Endothelial cell of umbilical vein (primary cell): ENCODE measurements at regions not wholly inside any gene's neighbourhood (a gene's known extent, or its start where the extent isn't known, plus 50 kb on each side); places are given as distances from the start of the nearest gene placed in this dataset.

Source experiments
- BruUV-seq: library from RNA; stranded (reverse); fragments of 400-500 nt; replicated peaks from 2 replicates; lab custom pipeline; 2021; lab: Mats Ljungman, UMichigan
- CTCF ChIA-PET: fragments of 300-600, 350-600 bp; sonication (Branson Sonifier 250); formaldehyde crosslinking; loops from one replicate; lab custom pipeline; 2021; ENCODE audit warnings: antibody characterized with exemption, inconsistent platforms; lab: Charles Lee
- POLR2A ChIA-PET: fragments of 300-600, 350-600 bp; sonication (Branson Sonifier 250); formaldehyde crosslinking; loops from one replicate; lab custom pipeline; 2021; ENCODE audit warnings: antibody characterized with exemption, inconsistent platforms; lab: Charles Lee
- DNase-seq: peaks from one replicate; pipeline ENCODE4 v3.0.0-alpha.2; 2011; ENCODE audit warnings: low read depth, low spot score
- FAIRE-seq: peaks from 2 replicates; lab custom pipeline; 2011; peaks lifted over from hg19 to GRCh38; lab: Jason Lieb, UNC
- H2AFZ ChIP-seq: 2 replicates; pipeline ENCODE4 v1.6.0; 2012; ENCODE audit warnings: low read depth, low read length, control low read depth, inconsistent platforms
- H3K27ac ChIP-seq: 2 replicates; pipeline ENCODE4 v1.5.1; 2011; ENCODE audit warnings: low read depth, mild to moderate bottlenecking, control low read depth, low read length, moderate library complexity; ENCODE audit not compliant: insufficient read depth
- H3K27me3 ChIP-seq, 2 experiments: 2 replicates each; pipeline versions ENCODE4 v1.6.0 to v1.6.1; 2011; ENCODE audit warnings: low read length in 2 of 2, mixed read lengths in 1 of 2; ENCODE audit not compliant: control insufficient read depth in 2 of 2, insufficient read depth in 2 of 2
- H3K36me3 ChIP-seq, 2 experiments: 2 replicates in 1 of 2; 3 replicates in 1 of 2; pipeline ENCODE4 v1.5.1; 2011; ENCODE audit warnings: low read length in 2 of 2, mild to moderate bottlenecking in 1 of 2, moderate library complexity in 1 of 2; ENCODE audit not compliant: control insufficient read depth in 2 of 2, insufficient read depth in 2 of 2; ENCODE audit errors: extremely low read depth in 1 of 2
- H3K4me1 ChIP-seq: 3 replicates; pipeline ENCODE4 v1.5.1; 2011; ENCODE audit warnings: mild to moderate bottlenecking, low read length; ENCODE audit not compliant: control insufficient read depth, insufficient read depth; ENCODE audit errors: extremely low read depth
- H3K4me2 ChIP-seq: 2 replicates; pipeline ENCODE4 v1.6.1; 2011; ENCODE audit warnings: low read length, control low read depth, mixed read lengths; ENCODE audit not compliant: insufficient read depth
- H3K4me3 ChIP-seq, 3 experiments: fragments of 200-600 bp in 1 of 3; sonication (generic), shearing (Covaris generic) in 1 of 3; replicated peaks in 1 of 3; 2 replicates each; pipeline ENCODE4 v1.5.1; 2011 to 2016; ENCODE audit warnings: control low read depth in 3 of 3, low read length in 3 of 3, mild to moderate bottlenecking in 2 of 3, inconsistent platforms in 1 of 3, low read depth in 1 of 3, moderate library complexity in 1 of 3; ENCODE audit not compliant: insufficient read depth in 1 of 3
- H3K79me2 ChIP-seq: 2 replicates; pipeline ENCODE4 v1.6.0; 2012; ENCODE audit warnings: low read length, inconsistent platforms; ENCODE audit not compliant: control insufficient read depth, insufficient read depth
- H3K9ac ChIP-seq: replicated peaks from 2 replicates; pipeline ENCODE3; 2011; ENCODE audit warnings: low read length, control low read depth; ENCODE audit not compliant: insufficient read depth; ENCODE audit errors: extremely low read depth
- H3K9me1 ChIP-seq: replicated peaks from 3 replicates; pipeline ENCODE4 v1.6.0; 2011; ENCODE audit warnings: mild to moderate bottlenecking, low read length; ENCODE audit not compliant: control insufficient read depth, insufficient read depth; ENCODE audit errors: extremely low read depth
- H3K9me3 ChIP-seq: replicated peaks from 2 replicates; pipeline ENCODE4 v1.5.1; 2012; ENCODE audit warnings: low read length, inconsistent platforms; ENCODE audit not compliant: control insufficient read depth, insufficient read depth
- H4K20me1 ChIP-seq: replicated peaks from 2 replicates; pipeline ENCODE3; 2011; ENCODE audit warnings: mild to moderate bottlenecking, low read length; ENCODE audit not compliant: control insufficient read depth, insufficient read depth; ENCODE audit errors: extremely low read depth
- EZH2 ChIP-seq: IDR thresholded peaks from 2 replicates; pipeline ENCODE4 v1.6.1; 2012; ENCODE audit warnings: borderline replicate concordance, low read depth, mild to moderate bottlenecking, moderate library complexity, low read length, inconsistent platforms; ENCODE audit not compliant: severe bottlenecking
- FOS ChIP-seq: IDR thresholded peaks from 2 replicates; pipeline ENCODE4 v1.6.1; 2011; ENCODE audit warnings: mild to moderate bottlenecking, low read length, moderate library complexity, borderline replicate concordance; ENCODE audit not compliant: insufficient read depth
- GATA2 ChIP-seq: IDR thresholded peaks from 2 replicates; pipeline ENCODE4 v1.7.0; 2011; ENCODE audit warnings: low read depth, mild to moderate bottlenecking, moderate library complexity, mixed read lengths, low read length; ENCODE audit not compliant: insufficient read length, insufficient read depth
- JUN ChIP-seq: IDR thresholded peaks from 2 replicates; pipeline ENCODE4 v1.6.1; 2011; ENCODE audit warnings: borderline replicate concordance, low read depth; ENCODE audit not compliant: insufficient read length, insufficient read depth
- MYC ChIP-seq: IDR thresholded peaks from one replicate; pipeline ENCODE4 v1.6.1; 2011; ENCODE audit warnings: mild to moderate bottlenecking, low read depth, low read length
- POLR2A ChIP-seq: IDR thresholded peaks from 2 replicates; pipeline ENCODE4 v1.6.1; 2012; ENCODE audit warnings: low read depth, mild to moderate bottlenecking, control low read depth, low read length
- POLR2AphosphoS5 ChIP-seq: IDR thresholded peaks from 2 replicates; pipeline ENCODE4 v1.6.1; 2012; ENCODE audit warnings: low read depth, mild to moderate bottlenecking, control low read depth, low read length, moderate library complexity; ENCODE audit not compliant: insufficient read depth
- dilution Hi-C: fragments of 300-500 bp; cut with MboI; formaldehyde crosslinking; loops from one replicate; pipeline ENCODE4 v1.15.0; 2019; ENCODE audit warnings: low sequenced_read_pairs; ENCODE audit not compliant: extremely low pct_ligation_motif_present
- intact Hi-C: fragments of 100-400 bp; cut with micrococcal nuclease; formaldehyde crosslinking; loops from one replicate; pipeline ENCODE4 v1.10.0; 2022
- TF ChIP-seq, protein P1 (sequence below): IDR thresholded peaks from 2 replicates; pipeline ENCODE4 v1.6.1; 2011; ENCODE audit not compliant: insufficient read depth, insufficient read length
- TF ChIP-seq, protein P2 (sequence below), 2 donors: IDR thresholded peaks; 1 replicate in 1 of 2; 2 replicates in 1 of 2; pipeline ENCODE4 v1.5.1; 2011; ENCODE audit warnings: low read length in 2 of 2, mild to moderate bottlenecking in 2 of 2, moderate library complexity in 2 of 2, control low read depth in 1 of 2, inconsistent platforms in 1 of 2, low read depth in 1 of 2; ENCODE audit not compliant: insufficient read depth in 1 of 2; ENCODE audit errors: extremely low read depth in 1 of 2

DNA sequence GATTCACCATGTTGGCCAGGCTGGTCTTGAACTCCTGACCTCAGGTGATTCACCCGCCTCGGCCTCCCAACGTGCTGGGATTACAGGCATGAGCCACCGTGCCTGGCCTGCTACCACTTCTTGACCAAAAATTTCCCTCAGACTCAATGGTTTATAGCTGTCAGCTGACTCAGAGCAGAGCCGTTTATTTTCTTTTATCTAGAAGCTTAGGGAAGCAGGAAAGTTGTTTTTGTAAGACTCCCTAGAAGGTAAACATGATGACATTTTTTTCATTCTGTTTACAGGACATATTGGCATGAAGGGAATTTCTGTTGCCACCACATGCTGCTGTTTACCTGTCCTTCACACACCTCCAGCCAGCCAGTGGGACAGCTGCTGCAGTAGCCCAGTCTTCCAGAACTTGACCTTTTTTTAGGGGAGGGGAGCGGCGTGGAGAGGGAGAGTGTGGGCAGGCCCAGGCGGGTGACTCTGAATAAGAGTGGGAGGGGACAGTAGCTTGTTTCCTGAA, 56.1 kb upstream of the PTPRJ start:
- H3K9me3 ChIP-seq, result no peaks in the 10 kb centered on the region
- no peaks in the 10 kb centered on the region for H3K27me3 ChIP-seq
- BruUV-seq, result no TSS peak
- dilution Hi-C loops (no loop called here), intact Hi-C loops (no loop called here)
- no peaks in the 10 kb centered on the region for H4K20me1 ChIP-seq
- ChIA-PET POLR2A (no interaction called here), CTCF (interaction anchor here (0.6 to 1.8 kb wide), 6 partner anchors 10 to 188 kb away, joined by 3 to 17 read pairs (median 4); no protein-coding TSS in a partner anchor)
- no peaks in the 10 kb centered on the region for H3K79me2 ChIP-seq
- FAIRE-seq (peak; percentile 66), DNase-seq (peak; percentile 35)
- H2AFZ ChIP-seq, result peak overlapping the region; percentile 86
- no peaks in the 10 kb centered on the region for H3K36me3 ChIP-seq
- no peak overlapping the region for H3K4me3 ChIP-seq
- H3K9ac ChIP-seq, result no peak overlapping the region
- peaks cover 6% of the 10 kb centered on the region for H3K4me1 ChIP-seq
- no peak overlapping the region for H3K27ac ChIP-seq
- H3K9me1 ChIP-seq, result no peaks in the 10 kb centered on the region
- TF ChIP-seq, protein P1, sequence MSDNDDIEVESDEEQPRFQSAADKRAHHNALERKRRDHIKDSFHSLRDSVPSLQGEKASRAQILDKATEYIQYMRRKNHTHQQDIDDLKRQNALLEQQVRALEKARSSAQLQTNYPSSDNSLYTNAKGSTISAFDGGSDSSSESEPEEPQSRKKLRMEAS, result no peak
- no peak overlapping the region for H3K4me2 ChIP-seq

DNA sequence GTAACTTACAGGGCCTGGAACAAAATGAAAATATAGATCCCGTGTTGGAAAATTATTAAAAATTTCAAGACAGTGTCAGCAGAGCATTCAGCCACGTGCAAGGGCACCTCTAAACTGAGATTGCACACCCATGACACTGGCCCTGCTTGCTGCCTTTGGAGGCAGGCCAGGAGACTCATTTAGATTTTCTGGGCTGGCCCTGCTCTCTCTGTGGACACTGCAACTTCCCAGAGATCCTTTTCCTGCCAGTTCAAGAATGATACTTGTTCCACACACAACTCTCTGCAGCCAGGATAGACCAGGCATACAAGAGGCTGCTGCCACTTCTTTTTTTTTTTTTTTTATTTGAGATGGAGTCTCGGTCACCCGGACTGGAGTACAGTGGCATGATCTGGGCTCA, 56.7 kb upstream of the PTPRJ start:
- intact Hi-C loops, result no loop called here
- Histone ChIP-seq H2AFZ (no peak overlapping the region), H3K9me1 (no peaks in the 10 kb centered on the region), H4K20me1 (no peaks in the 10 kb centered on the region), H3K9ac (no peak overlapping the region), H3K4me2 (no peak overlapping the region), H3K9me3 (no peaks in the 10 kb centered on the region), H3K27me3 (no peaks in the 10 kb centered on the region), H3K36me3 (no peaks in the 10 kb centered on the region), H3K27ac (no peak overlapping the region), H3K79me2 (no peaks in the 10 kb centered on the region), H3K4me3 (no peak overlapping the region), H3K4me1 (peaks cover 11% of the 10 kb centered on the region)
- dilution Hi-C loops, result no loop called here
- TF ChIP-seq, protein P1, result no peak
- TF ChIP-seq EZH2, result no peak
- TF ChIP-seq FOS, result no peak
- TF ChIP-seq POLR2A, result no peak
- TF ChIP-seq, protein P2, sequence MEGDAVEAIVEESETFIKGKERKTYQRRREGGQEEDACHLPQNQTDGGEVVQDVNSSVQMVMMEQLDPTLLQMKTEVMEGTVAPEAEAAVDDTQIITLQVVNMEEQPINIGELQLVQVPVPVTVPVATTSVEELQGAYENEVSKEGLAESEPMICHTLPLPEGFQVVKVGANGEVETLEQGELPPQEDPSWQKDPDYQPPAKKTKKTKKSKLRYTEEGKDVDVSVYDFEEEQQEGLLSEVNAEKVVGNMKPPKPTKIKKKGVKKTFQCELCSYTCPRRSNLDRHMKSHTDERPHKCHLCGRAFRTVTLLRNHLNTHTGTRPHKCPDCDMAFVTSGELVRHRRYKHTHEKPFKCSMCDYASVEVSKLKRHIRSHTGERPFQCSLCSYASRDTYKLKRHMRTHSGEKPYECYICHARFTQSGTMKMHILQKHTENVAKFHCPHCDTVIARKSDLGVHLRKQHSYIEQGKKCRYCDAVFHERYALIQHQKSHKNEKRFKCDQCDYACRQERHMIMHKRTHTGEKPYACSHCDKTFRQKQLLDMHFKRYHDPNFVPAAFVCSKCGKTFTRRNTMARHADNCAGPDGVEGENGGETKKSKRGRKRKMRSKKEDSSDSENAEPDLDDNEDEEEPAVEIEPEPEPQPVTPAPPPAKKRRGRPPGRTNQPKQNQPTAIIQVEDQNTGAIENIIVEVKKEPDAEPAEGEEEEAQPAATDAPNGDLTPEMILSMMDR (IDR thresholded peaks at IDR 0.05; ENCODE audit: extremely low read depth in 1 of 2, insufficient read depth in 1 of 2, low read depth in 1 of 2, low read length in 2 of 2), result no peak
- no peak for TF ChIP-seq POLR2AphosphoS5
- TF ChIP-seq GATA2, result no peak
- TF ChIP-seq JUN, result no peak
- TF ChIP-seq MYC, result no peak
- no TSS peak for BruUV-seq
- POLR2A ChIA-PET, result interaction anchor here (0.6 kb wide), 1 partner anchor 116 kb away, joined by 3 read pairs; no protein-coding TSS in a partner anchor
- DNase-seq (peak; percentile 20), FAIRE-seq (no peak)
- CTCF ChIA-PET, result interaction anchor here (1.2 to 1.8 kb wide), 4 partner anchors 8 to 185 kb away, joined by 3 to 17 read pairs (median 4); no protein-coding TSS in a partner anchor
